Gastroesophageal sphincter (tissue), 3 donors: ENCODE measurements at regions not wholly inside any gene's neighbourhood (a gene's known extent, or its start where the extent isn't known, plus 50 kb on each side); places are given as distances from the start of the nearest gene placed in this dataset.

Source experiments
- EP300 ChIP-seq: sonication (generic); formaldehyde crosslinking; IDR thresholded peaks from one replicate; pipeline ENCODE4 v1.6.1; 2017; ENCODE audit warnings: antibody characterized with exemption, mild to moderate bottlenecking
- POLR2A ChIP-seq, 2 donors: fragments of 450-650 bp; IDR thresholded peaks; one replicate each; pipeline ENCODE4 v1.6.1; 2017; ENCODE audit warnings: antibody characterized with exemption in 2 of 2, mild to moderate bottlenecking in 2 of 2, moderate library complexity in 1 of 2
- POLR2AphosphoS5 ChIP-seq: sonication (generic); formaldehyde crosslinking; IDR thresholded peaks from one replicate; pipeline ENCODE4 v1.6.1; 2017; ENCODE audit warnings: antibody characterized with exemption
- TF ChIP-seq, protein P1 (sequence below), 4 experiments: fragments of 200-600 bp in 2 of 4; fragments of 450-650 bp in 2 of 4; sonication (generic) in 1 of 4; IDR thresholded peaks; one replicate each; pipeline ENCODE4 v1.5.1; 2017 to 2019; ENCODE audit warnings: antibody characterized with exemption in 4 of 4, mild to moderate bottlenecking in 2 of 4, moderate library complexity in 2 of 4

DNA sequence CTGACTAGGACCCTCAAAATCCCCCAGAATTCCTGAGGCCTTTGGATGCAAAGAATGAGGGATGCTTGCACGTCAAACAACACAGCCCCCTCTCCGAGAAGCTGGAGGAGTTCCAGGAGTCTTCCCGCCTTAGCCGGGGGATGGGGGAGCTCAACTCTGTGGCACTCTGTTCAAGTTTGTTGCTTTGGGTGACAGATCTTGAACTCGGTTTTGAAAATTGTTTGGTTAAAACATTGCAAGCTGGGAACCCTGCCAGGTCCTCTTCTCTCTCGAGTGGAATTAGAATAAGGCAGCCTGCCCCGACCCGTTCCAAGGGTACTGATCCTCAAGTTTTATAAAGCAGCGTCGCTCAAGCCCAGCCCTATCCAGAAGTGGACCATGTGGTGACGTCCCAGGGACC lies 244.1 kb downstream of the LOXHD1 start:
- TF ChIP-seq, protein P1, sequence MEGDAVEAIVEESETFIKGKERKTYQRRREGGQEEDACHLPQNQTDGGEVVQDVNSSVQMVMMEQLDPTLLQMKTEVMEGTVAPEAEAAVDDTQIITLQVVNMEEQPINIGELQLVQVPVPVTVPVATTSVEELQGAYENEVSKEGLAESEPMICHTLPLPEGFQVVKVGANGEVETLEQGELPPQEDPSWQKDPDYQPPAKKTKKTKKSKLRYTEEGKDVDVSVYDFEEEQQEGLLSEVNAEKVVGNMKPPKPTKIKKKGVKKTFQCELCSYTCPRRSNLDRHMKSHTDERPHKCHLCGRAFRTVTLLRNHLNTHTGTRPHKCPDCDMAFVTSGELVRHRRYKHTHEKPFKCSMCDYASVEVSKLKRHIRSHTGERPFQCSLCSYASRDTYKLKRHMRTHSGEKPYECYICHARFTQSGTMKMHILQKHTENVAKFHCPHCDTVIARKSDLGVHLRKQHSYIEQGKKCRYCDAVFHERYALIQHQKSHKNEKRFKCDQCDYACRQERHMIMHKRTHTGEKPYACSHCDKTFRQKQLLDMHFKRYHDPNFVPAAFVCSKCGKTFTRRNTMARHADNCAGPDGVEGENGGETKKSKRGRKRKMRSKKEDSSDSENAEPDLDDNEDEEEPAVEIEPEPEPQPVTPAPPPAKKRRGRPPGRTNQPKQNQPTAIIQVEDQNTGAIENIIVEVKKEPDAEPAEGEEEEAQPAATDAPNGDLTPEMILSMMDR (IDR thresholded peaks at IDR 0.05) = no peak
- no peak for TF ChIP-seq EP300
- TF ChIP-seq POLR2A (IDR thresholded peaks at IDR 0.05) = no peak
- TF ChIP-seq POLR2AphosphoS5 = no peak
